Panc1 (cell line): ENCODE measurements at regions not wholly inside any gene's neighbourhood (a gene's known extent, or its start where the extent isn't known, plus 50 kb on each side); places are given as distances from the start of the nearest gene placed in this dataset.

ENCODE experiments used
- POLR2AphosphoS5 ChIP-seq: IDR thresholded peaks from 2 replicates; pipeline ENCODE4 v1.6.1; 2012; ENCODE audit warnings: mild to moderate bottlenecking, low read depth, low read length, moderate library complexity
- TCF7L2 ChIP-seq: IDR thresholded peaks from 2 replicates; pipeline ENCODE4 v1.6.1; 2011; ENCODE audit warnings: mild to moderate bottlenecking, low read depth, low read length, inconsistent platforms
- TF ChIP-seq, protein P1 (sequence below): fragments of 450-650 bp; IDR thresholded peaks from 2 replicates; pipeline ENCODE4 v1.5.1; 2017; ENCODE audit warnings: mild to moderate bottlenecking
- TF ChIP-seq, protein P2 (sequence below), 2 experiments: IDR thresholded peaks; 2 replicates each; pipeline ENCODE4 v1.6.1; 2011 to 2012; ENCODE audit warnings: low read depth in 2 of 2, control low read depth in 1 of 2, low read length in 1 of 2, mild to moderate bottlenecking in 1 of 2, moderate library complexity in 1 of 2; ENCODE audit not compliant: insufficient read depth in 1 of 2

- TF ChIP-seq, protein P1, sequence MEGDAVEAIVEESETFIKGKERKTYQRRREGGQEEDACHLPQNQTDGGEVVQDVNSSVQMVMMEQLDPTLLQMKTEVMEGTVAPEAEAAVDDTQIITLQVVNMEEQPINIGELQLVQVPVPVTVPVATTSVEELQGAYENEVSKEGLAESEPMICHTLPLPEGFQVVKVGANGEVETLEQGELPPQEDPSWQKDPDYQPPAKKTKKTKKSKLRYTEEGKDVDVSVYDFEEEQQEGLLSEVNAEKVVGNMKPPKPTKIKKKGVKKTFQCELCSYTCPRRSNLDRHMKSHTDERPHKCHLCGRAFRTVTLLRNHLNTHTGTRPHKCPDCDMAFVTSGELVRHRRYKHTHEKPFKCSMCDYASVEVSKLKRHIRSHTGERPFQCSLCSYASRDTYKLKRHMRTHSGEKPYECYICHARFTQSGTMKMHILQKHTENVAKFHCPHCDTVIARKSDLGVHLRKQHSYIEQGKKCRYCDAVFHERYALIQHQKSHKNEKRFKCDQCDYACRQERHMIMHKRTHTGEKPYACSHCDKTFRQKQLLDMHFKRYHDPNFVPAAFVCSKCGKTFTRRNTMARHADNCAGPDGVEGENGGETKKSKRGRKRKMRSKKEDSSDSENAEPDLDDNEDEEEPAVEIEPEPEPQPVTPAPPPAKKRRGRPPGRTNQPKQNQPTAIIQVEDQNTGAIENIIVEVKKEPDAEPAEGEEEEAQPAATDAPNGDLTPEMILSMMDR: no peak
- TF ChIP-seq, protein P2, sequence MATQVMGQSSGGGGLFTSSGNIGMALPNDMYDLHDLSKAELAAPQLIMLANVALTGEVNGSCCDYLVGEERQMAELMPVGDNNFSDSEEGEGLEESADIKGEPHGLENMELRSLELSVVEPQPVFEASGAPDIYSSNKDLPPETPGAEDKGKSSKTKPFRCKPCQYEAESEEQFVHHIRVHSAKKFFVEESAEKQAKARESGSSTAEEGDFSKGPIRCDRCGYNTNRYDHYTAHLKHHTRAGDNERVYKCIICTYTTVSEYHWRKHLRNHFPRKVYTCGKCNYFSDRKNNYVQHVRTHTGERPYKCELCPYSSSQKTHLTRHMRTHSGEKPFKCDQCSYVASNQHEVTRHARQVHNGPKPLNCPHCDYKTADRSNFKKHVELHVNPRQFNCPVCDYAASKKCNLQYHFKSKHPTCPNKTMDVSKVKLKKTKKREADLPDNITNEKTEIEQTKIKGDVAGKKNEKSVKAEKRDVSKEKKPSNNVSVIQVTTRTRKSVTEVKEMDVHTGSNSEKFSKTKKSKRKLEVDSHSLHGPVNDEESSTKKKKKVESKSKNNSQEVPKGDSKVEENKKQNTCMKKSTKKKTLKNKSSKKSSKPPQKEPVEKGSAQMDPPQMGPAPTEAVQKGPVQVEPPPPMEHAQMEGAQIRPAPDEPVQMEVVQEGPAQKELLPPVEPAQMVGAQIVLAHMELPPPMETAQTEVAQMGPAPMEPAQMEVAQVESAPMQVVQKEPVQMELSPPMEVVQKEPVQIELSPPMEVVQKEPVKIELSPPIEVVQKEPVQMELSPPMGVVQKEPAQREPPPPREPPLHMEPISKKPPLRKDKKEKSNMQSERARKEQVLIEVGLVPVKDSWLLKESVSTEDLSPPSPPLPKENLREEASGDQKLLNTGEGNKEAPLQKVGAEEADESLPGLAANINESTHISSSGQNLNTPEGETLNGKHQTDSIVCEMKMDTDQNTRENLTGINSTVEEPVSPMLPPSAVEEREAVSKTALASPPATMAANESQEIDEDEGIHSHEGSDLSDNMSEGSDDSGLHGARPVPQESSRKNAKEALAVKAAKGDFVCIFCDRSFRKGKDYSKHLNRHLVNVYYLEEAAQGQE (IDR thresholded peaks at IDR 0.05; ENCODE audit: insufficient read depth in 1 of 2, low read depth in 2 of 2, low read length in 1 of 2): no peak
- TF ChIP-seq POLR2AphosphoS5 (no peak), TCF7L2 (no peak)
Measured at GRCh38 chr5:158234323-158235158, 375.6 kb upstream of the CLINT1 start.
